Liver (tissue), 8 donors: ENCODE measurements at regions not wholly inside any gene's neighbourhood (a gene's known extent, or its start where the extent isn't known, plus 50 kb on each side); places are given as distances from the start of the nearest gene placed in this dataset.

Experiments
- DNase-seq: peaks from one replicate; pipeline ENCODE4 v3.0.0-alpha.2; 2017; ENCODE audit warnings: low spot score
- H3K27ac ChIP-seq, 2 donors: one replicate each; pipeline ENCODE4 v1.7.0; 2013; ENCODE audit warnings: inconsistent platforms in 2 of 2, low read length in 2 of 2, control low read depth in 1 of 2, low read depth in 1 of 2, mild to moderate bottlenecking in 1 of 2
- H3K27me3 ChIP-seq, 4 donors: one replicate each; pipeline versions ENCODE4 v1.6.1 to v1.7.0; 2013; ENCODE audit warnings: low read length in 3 of 4, inconsistent platforms in 1 of 4, mild to moderate bottlenecking in 1 of 4, moderate library complexity in 1 of 4; ENCODE audit not compliant: control insufficient read depth in 4 of 4, insufficient read depth in 4 of 4
- H3K36me3 ChIP-seq, 4 donors: one replicate each; pipeline versions ENCODE4 v1.6.1 to v1.7.0; 2013; ENCODE audit warnings: low read length in 3 of 4, mild to moderate bottlenecking in 3 of 4, low read depth in 1 of 4, moderate library complexity in 1 of 4; ENCODE audit not compliant: control insufficient read depth in 4 of 4, insufficient read depth in 3 of 4
- H3K4me1 ChIP-seq, 4 donors: one replicate each; pipeline versions ENCODE4 v1.6.1 to v1.7.0; 2013; ENCODE audit warnings: low read length in 3 of 4, mild to moderate bottlenecking in 3 of 4, moderate library complexity in 1 of 4; ENCODE audit not compliant: control insufficient read depth in 4 of 4, insufficient read depth in 4 of 4
- H3K4me3 ChIP-seq, 3 donors: one replicate each; pipeline versions ENCODE4 v1.6.1 to v1.7.0; 2013; ENCODE audit warnings: low read length in 3 of 3, control low read depth in 1 of 3, low read depth in 1 of 3, mild to moderate bottlenecking in 1 of 3
- H3K9ac ChIP-seq, 2 donors: one replicate each; pipeline ENCODE4 v1.7.0; 2013; ENCODE audit warnings: low read length in 2 of 2, mild to moderate bottlenecking in 2 of 2, moderate library complexity in 2 of 2, control low read depth in 1 of 2, low read depth in 1 of 2
- H3K9me3 ChIP-seq, 4 donors: one replicate each; pipeline versions ENCODE4 v1.6.1 to v1.7.0; 2013; ENCODE audit warnings: low read length in 3 of 4; ENCODE audit not compliant: control insufficient read depth in 4 of 4
- ATF3 ChIP-seq: IDR thresholded peaks from 2 replicates; pipeline ENCODE4 v1.6.1; 2016; ENCODE audit warnings: antibody characterized with exemption
- CTCF ChIP-seq: fragments of 150-350 bp; IDR thresholded peaks from 2 replicates; pipeline ENCODE4 v1.5.1; 2017; ENCODE audit warnings: improper control_type of control experiment, low read depth, low read length; ENCODE audit not compliant: missing input control
- EGR1 ChIP-seq, 2 donors: IDR thresholded peaks; 2 replicates each; pipeline ENCODE4 v1.6.1; 2016 to 2018; ENCODE audit warnings: antibody characterized with exemption in 2 of 2, low read depth in 2 of 2
- FOXA1 ChIP-seq: IDR thresholded peaks from 2 replicates; pipeline ENCODE4 v1.6.1; 2016; ENCODE audit warnings: antibody characterized with exemption
- GABPA ChIP-seq, 2 donors: IDR thresholded peaks in 1 of 2; conservative IDR thresholded peaks in 1 of 2; 2 replicates each; pipeline ENCODE4 v1.6.1; 2016; ENCODE audit warnings: antibody characterized with exemption in 2 of 2, mild to moderate bottlenecking in 1 of 2, moderate library complexity in 1 of 2
- HNF4A ChIP-seq, 2 donors: conservative IDR thresholded peaks; 2 replicates each; pipeline ENCODE4 v1.6.1; 2016; ENCODE audit warnings: antibody characterized with exemption in 2 of 2, mild to moderate bottlenecking in 2 of 2
- HNF4G ChIP-seq: IDR thresholded peaks from 2 replicates; pipeline ENCODE4 v1.6.1; 2016; ENCODE audit warnings: antibody characterized with exemption
- MAX ChIP-seq: IDR thresholded peaks from 2 replicates; pipeline ENCODE4 v1.6.1; 2016; ENCODE audit warnings: antibody characterized with exemption
- REST ChIP-seq: IDR thresholded peaks from 2 replicates; pipeline ENCODE4 v1.6.1; 2016; ENCODE audit warnings: antibody characterized with exemption, mild to moderate bottlenecking
- SP1 ChIP-seq: IDR thresholded peaks from 2 replicates; pipeline ENCODE4 v1.6.1; 2018; ENCODE audit warnings: antibody characterized with exemption, mild to moderate bottlenecking
- TAF1 ChIP-seq: conservative IDR thresholded peaks from 2 replicates; pipeline ENCODE4 v1.6.1; 2016; ENCODE audit warnings: antibody characterized with exemption, mild to moderate bottlenecking
- YY1 ChIP-seq: IDR thresholded peaks from 2 replicates; pipeline ENCODE4 v1.6.1; 2016; ENCODE audit warnings: antibody characterized with exemption, mild to moderate bottlenecking
- WGBS: extraction: QIAGEN DNeasy Blood & Tissue Kit; methylation state at CpG from one replicate; pipeline ENCODE4 v1.1.7; 2013; 5-methylcytosine and 5-hydroxymethylcytosine counted together
- donor health status: healthy.
- donor health status: healthy.
- donor health status: healthy.
- donor health status: healthy.
- donor health status: healthy.

- WGBS: 82% methylated on average over 10 of the region's 10 CpGs
Observed at GRCh38 chr3:139157161-139157932, 112.7 kb upstream of the PRR23C start.

More at GRCh38 chr3:139157161-139157932, 112.7 kb upstream of the PRR23C start:
- no peak overlapping the region for H3K9ac ChIP-seq
- no peak overlapping the region for H3K27ac ChIP-seq
- no peak overlapping the region for H3K4me3 ChIP-seq
- H3K36me3 ChIP-seq: no peaks in the 10 kb centered on the region
- DNase-seq: no peak
- no peaks in the 10 kb centered on the region for H3K4me1 ChIP-seq
- no peaks in the 10 kb centered on the region for H3K27me3 ChIP-seq
- H3K9me3 ChIP-seq: no peaks in the 10 kb centered on the region
- no peak for TF ChIP-seq FOXA1
- TF ChIP-seq ATF3: no peak
- no peak for TF ChIP-seq CTCF
- no peak for TF ChIP-seq REST
- TF ChIP-seq TAF1: no peak
- TF ChIP-seq GABPA (IDR thresholded peaks at IDR 0.05 in 1 of 2, conservative IDR thresholded peaks at IDR 0.05 in 1 of 2): no peak
- no peak for TF ChIP-seq MAX
- no peak for TF ChIP-seq SP1
- TF ChIP-seq EGR1 (IDR thresholded peaks at IDR 0.05; ENCODE audit: low read depth in 2 of 2): no peak
- no peak for TF ChIP-seq HNF4A (conservative IDR thresholded peaks at IDR 0.05)
- TF ChIP-seq YY1: no peak
- no peak for TF ChIP-seq HNF4G
